ENCODE measurements at regions not wholly inside any gene's neighbourhood (a gene's known extent, or its start where the extent isn't known, plus 50 kb on each side); places are given as distances from the start of the nearest gene placed in this dataset.

DNA sequence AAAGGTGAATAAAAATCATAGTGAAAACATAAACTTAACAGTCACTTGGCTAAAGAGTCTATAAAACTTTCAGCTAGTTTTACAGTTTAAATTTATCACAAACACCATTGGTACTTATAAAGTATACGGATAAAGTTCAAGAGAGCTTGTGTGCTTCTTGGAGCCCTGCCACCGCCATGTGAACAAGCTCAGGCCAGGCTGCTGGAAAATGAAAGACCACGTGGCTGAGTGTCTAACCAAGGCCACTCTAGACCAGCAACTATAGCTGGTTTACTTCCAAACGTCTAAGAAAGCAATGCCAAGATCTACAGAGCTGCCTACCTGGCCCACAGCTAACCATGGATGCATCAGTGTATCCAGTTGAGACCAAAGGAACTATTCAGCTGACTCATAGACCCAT is 66.3 kb upstream of the API5 start:
- Histone ChIP-seq H3K27me3 (ENCODE audit: insufficient read depth, poor library complexity, severe bottlenecking) (no peaks in the 10 kb centered on the region), H3K27ac (replicated peaks) (no peak overlapping the region), H3K4me3 (replicated peaks; ENCODE audit: insufficient read depth, low read length) (no peak overlapping the region)
- DNase-seq (ENCODE audit: low read depth in 1 of 2, low spot score in 1 of 2) = no peak
- TF ChIP-seq GABPA (IDR thresholded peaks at IDR 0.05; ENCODE audit: low read depth) = no peak
- TF ChIP-seq SPI1 (IDR thresholded peaks at IDR 0.05; ENCODE audit: borderline replicate concordance, low read depth) = no peak
- TF ChIP-seq POLR2AphosphoS5 (IDR thresholded peaks at IDR 0.05; ENCODE audit: low read depth) = no peak
- TF ChIP-seq CTCF (IDR thresholded peaks at IDR 0.05; ENCODE audit: insufficient read depth, low read length) = no peak
- TF ChIP-seq, protein P1, sequence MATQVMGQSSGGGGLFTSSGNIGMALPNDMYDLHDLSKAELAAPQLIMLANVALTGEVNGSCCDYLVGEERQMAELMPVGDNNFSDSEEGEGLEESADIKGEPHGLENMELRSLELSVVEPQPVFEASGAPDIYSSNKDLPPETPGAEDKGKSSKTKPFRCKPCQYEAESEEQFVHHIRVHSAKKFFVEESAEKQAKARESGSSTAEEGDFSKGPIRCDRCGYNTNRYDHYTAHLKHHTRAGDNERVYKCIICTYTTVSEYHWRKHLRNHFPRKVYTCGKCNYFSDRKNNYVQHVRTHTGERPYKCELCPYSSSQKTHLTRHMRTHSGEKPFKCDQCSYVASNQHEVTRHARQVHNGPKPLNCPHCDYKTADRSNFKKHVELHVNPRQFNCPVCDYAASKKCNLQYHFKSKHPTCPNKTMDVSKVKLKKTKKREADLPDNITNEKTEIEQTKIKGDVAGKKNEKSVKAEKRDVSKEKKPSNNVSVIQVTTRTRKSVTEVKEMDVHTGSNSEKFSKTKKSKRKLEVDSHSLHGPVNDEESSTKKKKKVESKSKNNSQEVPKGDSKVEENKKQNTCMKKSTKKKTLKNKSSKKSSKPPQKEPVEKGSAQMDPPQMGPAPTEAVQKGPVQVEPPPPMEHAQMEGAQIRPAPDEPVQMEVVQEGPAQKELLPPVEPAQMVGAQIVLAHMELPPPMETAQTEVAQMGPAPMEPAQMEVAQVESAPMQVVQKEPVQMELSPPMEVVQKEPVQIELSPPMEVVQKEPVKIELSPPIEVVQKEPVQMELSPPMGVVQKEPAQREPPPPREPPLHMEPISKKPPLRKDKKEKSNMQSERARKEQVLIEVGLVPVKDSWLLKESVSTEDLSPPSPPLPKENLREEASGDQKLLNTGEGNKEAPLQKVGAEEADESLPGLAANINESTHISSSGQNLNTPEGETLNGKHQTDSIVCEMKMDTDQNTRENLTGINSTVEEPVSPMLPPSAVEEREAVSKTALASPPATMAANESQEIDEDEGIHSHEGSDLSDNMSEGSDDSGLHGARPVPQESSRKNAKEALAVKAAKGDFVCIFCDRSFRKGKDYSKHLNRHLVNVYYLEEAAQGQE (IDR thresholded peaks at IDR 0.05; ENCODE audit: insufficient replicate concordance, low read depth) = no peak

- TF ChIP-seq CTCF (IDR thresholded peaks at IDR 0.05; ENCODE audit: insufficient read depth, low read length) (no peak), GABPA (IDR thresholded peaks at IDR 0.05; ENCODE audit: low read depth) (no peak), SPI1 (IDR thresholded peaks at IDR 0.05; ENCODE audit: borderline replicate concordance, low read depth) (no peak), POLR2AphosphoS5 (IDR thresholded peaks at IDR 0.05; ENCODE audit: low read depth) (no peak)
- TF ChIP-seq, protein P1 (IDR thresholded peaks at IDR 0.05; ENCODE audit: insufficient replicate concordance, low read depth) = no peak
- Histone ChIP-seq H3K27me3 (ENCODE audit: insufficient read depth, poor library complexity, severe bottlenecking) (peaks cover 3% of the 10 kb centered on the region), H3K4me3 (replicated peaks; ENCODE audit: insufficient read depth, low read length) (no peak overlapping the region), H3K27ac (replicated peaks) (no peak overlapping the region)
- DNase-seq (ENCODE audit: low read depth in 1 of 2, low spot score in 1 of 2) = no peak
Measured at GRCh38 chr11:43250309-43250708, 61.5 kb upstream of the API5 start.

DNA sequence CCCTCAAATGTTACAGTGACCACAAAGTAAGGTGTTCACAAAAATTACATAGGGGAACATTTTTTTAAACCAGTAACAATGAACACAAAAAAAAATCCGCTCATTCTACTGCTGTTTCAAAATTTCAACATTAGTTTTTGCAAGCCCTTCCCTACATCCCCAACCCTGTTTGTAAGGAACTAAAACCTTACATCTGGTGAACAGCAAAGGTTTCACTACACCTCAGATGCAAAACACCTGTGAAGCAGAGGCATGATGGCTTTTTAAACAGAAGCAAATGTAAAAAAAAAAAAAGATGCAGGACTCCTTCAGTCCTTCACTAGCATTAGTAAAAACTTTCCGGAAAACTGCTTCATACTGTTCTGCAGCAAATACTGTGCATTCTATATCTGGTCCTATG is 50.0 kb upstream of the API5 start:
- DNase-seq (ENCODE audit: low read depth in 1 of 2, low spot score in 1 of 2) = no peak
- H3K27ac ChIP-seq (replicated peaks) = no peak overlapping the region
- no peak overlapping the region for H3K4me3 ChIP-seq (replicated peaks; ENCODE audit: insufficient read depth, low read length)
- TF ChIP-seq, protein P1 (IDR thresholded peaks at IDR 0.05; ENCODE audit: insufficient replicate concordance, low read depth) = no peak
- no peaks in the 10 kb centered on the region for H3K27me3 ChIP-seq (ENCODE audit: insufficient read depth, poor library complexity, severe bottlenecking)
